ENCODE measurements at regions not wholly inside any gene's neighbourhood (a gene's known extent, or its start where the extent isn't known, plus 50 kb on each side); places are given as distances from the start of the nearest gene placed in this dataset.

- H3K4me3 ChIP-seq (ENCODE audit: control extremely low read depth in 1 of 5, extremely low read depth in 1 of 5, insufficient read depth in 1 of 5, low read depth in 2 of 5, low read length in 4 of 5) = no peak overlapping the region
- no peaks in the 10 kb centered on the region for H3K9me3 ChIP-seq (ENCODE audit: control extremely low read depth in 1 of 3, control insufficient read depth in 2 of 3, insufficient read depth in 1 of 3, low read length in 2 of 3)
- no peak overlapping the region for H3K4me2 ChIP-seq (replicated peaks; ENCODE audit: low read depth, low read length, poor library complexity, severe bottlenecking)
- no peaks in the 10 kb centered on the region for H3K79me2 ChIP-seq (ENCODE audit: control insufficient read depth, insufficient read depth, low read length)
- no peaks in the 10 kb centered on the region for H3K27me3 ChIP-seq (replicated peaks in 1 of 4; ENCODE audit: control extremely low read depth in 1 of 4, control insufficient read depth in 3 of 4, insufficient read depth in 4 of 4, low read length in 3 of 4)
- ATAC-seq (ENCODE audit: low read depth) (no peak), DNase-seq (no peak)
- H3K4me1 Mint-ChIP-seq = no peaks in the 10 kb centered on the region
- WGBS (ENCODE audit: insufficient coverage) = no CpG with 5 or more reads among the region's 4 CpGs
- intact Hi-C loops (cut with micrococcal nuclease) = no loop called here
- TF ChIP-seq CTCF (IDR thresholded peaks at IDR 0.05) (no peak), EZH2 (IDR thresholded peaks at IDR 0.05; ENCODE audit: borderline replicate concordance, insufficient read depth, low read depth, low read length, poor library complexity, severe bottlenecking) (no peak)
- no peak overlapping the region for H3K4me3 Mint-ChIP-seq
- no peak overlapping the region for H3K9ac ChIP-seq (ENCODE audit: low read length)
- no peak overlapping the region for H2AFZ ChIP-seq (ENCODE audit: insufficient read depth, low read depth, low read length, poor library complexity, severe bottlenecking)
- H3K27ac Mint-ChIP-seq = no peak overlapping the region
- POLR2A ChIA-PET = no interaction called here
- no peak overlapping the region for H3K27ac ChIP-seq (ENCODE audit: low read length in 2 of 2)
- H4K20me1 ChIP-seq (ENCODE audit: control insufficient read depth, insufficient read depth, low read length, poor library complexity, severe bottlenecking) = no peaks in the 10 kb centered on the region
- CTCF ChIA-PET = no interaction called here
- no peaks in the 10 kb centered on the region for H3K9me3 Mint-ChIP-seq (ENCODE audit: insufficient read depth)
- H3K36me3 ChIP-seq (replicated peaks in 1 of 2; ENCODE audit: control extremely low read depth in 1 of 2, control insufficient read depth in 1 of 2, extremely low read depth in 1 of 2, insufficient read depth in 2 of 2, low read length in 1 of 2) = no peaks in the 10 kb centered on the region
- no peaks in the 10 kb centered on the region for H3K4me1 ChIP-seq (ENCODE audit: control insufficient read depth in 2 of 2, insufficient read depth in 2 of 2, low read length in 2 of 2)
- H3K27me3 Mint-ChIP-seq = peaks cover 3% of the 10 kb centered on the region
Measured at GRCh38 chr17:70603226-70603625, 433.9 kb downstream of the KCNJ2 start.

GRCh38 chr17:70604854-70605253 is 435.5 kb downstream of the KCNJ2 start:
- H3K27me3 Mint-ChIP-seq = no peaks in the 10 kb centered on the region
- no peak overlapping the region for H3K4me3 Mint-ChIP-seq
- ChIA-PET CTCF (interaction anchor here (1.3 kb wide), 1 partner anchor 52 kb away, joined by 3 read pairs; no protein-coding TSS in a partner anchor), POLR2A (no interaction called here)
- H3K4me2 ChIP-seq (replicated peaks; ENCODE audit: low read depth, low read length, poor library complexity, severe bottlenecking) = no peak overlapping the region
- TF ChIP-seq EZH2 (IDR thresholded peaks at IDR 0.05; ENCODE audit: borderline replicate concordance, insufficient read depth, low read depth, low read length, poor library complexity, severe bottlenecking) (no peak), CTCF (IDR thresholded peaks at IDR 0.05) (no peak)
- no peaks in the 10 kb centered on the region for H3K9me3 Mint-ChIP-seq (ENCODE audit: insufficient read depth)
- H3K4me1 ChIP-seq (ENCODE audit: control insufficient read depth in 2 of 2, insufficient read depth in 2 of 2, low read length in 2 of 2) = no peaks in the 10 kb centered on the region
- 100% methylated on average over 1 of the region's 1 CpG for WGBS (ENCODE audit: insufficient coverage)
- no peaks in the 10 kb centered on the region for H3K4me1 Mint-ChIP-seq
- ATAC-seq (ENCODE audit: low read depth) (no peak), DNase-seq (no peak)
- H3K27ac Mint-ChIP-seq = no peak overlapping the region
- H3K36me3 ChIP-seq (replicated peaks in 1 of 2; ENCODE audit: control extremely low read depth in 1 of 2, control insufficient read depth in 1 of 2, extremely low read depth in 1 of 2, insufficient read depth in 2 of 2, low read length in 1 of 2) = no peaks in the 10 kb centered on the region
- no peak overlapping the region for H3K9ac ChIP-seq (ENCODE audit: low read length)
- intact Hi-C loops (cut with micrococcal nuclease) = no loop called here
- no peaks in the 10 kb centered on the region for H3K9me3 ChIP-seq (ENCODE audit: control extremely low read depth in 1 of 3, control insufficient read depth in 2 of 3, insufficient read depth in 1 of 3, low read length in 2 of 3)
- no peaks in the 10 kb centered on the region for H3K27me3 ChIP-seq (replicated peaks in 1 of 4; ENCODE audit: control extremely low read depth in 1 of 4, control insufficient read depth in 3 of 4, insufficient read depth in 4 of 4, low read length in 3 of 4)
- no peak overlapping the region for H3K4me3 ChIP-seq (ENCODE audit: control extremely low read depth in 1 of 5, extremely low read depth in 1 of 5, insufficient read depth in 1 of 5, low read depth in 2 of 5, low read length in 4 of 5)
- H2AFZ ChIP-seq (ENCODE audit: insufficient read depth, low read depth, low read length, poor library complexity, severe bottlenecking) = no peak overlapping the region
- no peaks in the 10 kb centered on the region for H4K20me1 ChIP-seq (ENCODE audit: control insufficient read depth, insufficient read depth, low read length, poor library complexity, severe bottlenecking)
- H3K79me2 ChIP-seq (ENCODE audit: control insufficient read depth, insufficient read depth, low read length) = no peaks in the 10 kb centered on the region
- H3K27ac ChIP-seq (ENCODE audit: low read length in 2 of 2) = no peak overlapping the region

Data from B cell (primary cell).